GM23338 (cell line): ENCODE measurements at regions not wholly inside any gene's neighbourhood (a gene's known extent, or its start where the extent isn't known, plus 50 kb on each side); places are given as distances from the start of the nearest gene placed in this dataset.

Source experiments
- CREB1 ChIP-seq: fragments of 250-450 bp; sonication (Bioruptor Pico); IDR thresholded peaks from 2 replicates; pipeline ENCODE4 v1.5.0; 2020; ENCODE audit warnings: low read depth, mild to moderate bottlenecking, moderate library complexity
- EZH2 ChIP-seq: fragments of 200-600 bp; sonication (generic); IDR thresholded peaks from one replicate; pipeline ENCODE4 v1.8.0; 2017; ENCODE audit warnings: antibody characterized with exemption, mild to moderate bottlenecking, low read depth; ENCODE audit not compliant: unreplicated experiment
- EZH2phosphoT487 ChIP-seq: fragments of 200-600 bp; sonication (generic); IDR thresholded peaks from one replicate; pipeline ENCODE4 v1.8.1; 2018; ENCODE audit warnings: antibody characterized with exemption; ENCODE audit not compliant: unreplicated experiment
- JUNB ChIP-seq: IDR thresholded peaks from one replicate; pipeline ENCODE4 v1.6.1; 2016; ENCODE audit warnings: antibody characterized with exemption; ENCODE audit not compliant: unreplicated experiment
- POLR2AphosphoS5 ChIP-seq: IDR thresholded peaks from 2 replicates; pipeline ENCODE4 v1.6.1; 2016; ENCODE audit warnings: antibody characterized with exemption, low read depth
- ZNF331 ChIP-seq: fragments of 250-450 bp; sonication (Bioruptor Pico); IDR thresholded peaks from 2 replicates; pipeline ENCODE4 v1.5.0; 2020; ENCODE audit warnings: low read depth, mild to moderate bottlenecking, moderate library complexity
- TF ChIP-seq, protein P1 (sequence below), 2 experiments: fragments of 200-600 bp in 1 of 2; sonication (generic) in 1 of 2; conservative IDR thresholded peaks; 2 replicates each; pipeline versions ENCODE4 v1.5.1 to v1.6.1; 2016 to 2017; ENCODE audit warnings: antibody characterized with exemption in 2 of 2, low read depth in 2 of 2, mild to moderate bottlenecking in 2 of 2, moderate library complexity in 1 of 2
- TF ChIP-seq, protein P2 (sequence below): IDR thresholded peaks from one replicate; pipeline ENCODE4 v1.6.1; 2018; ENCODE audit warnings: antibody characterized with exemption; ENCODE audit not compliant: unreplicated experiment
- TF ChIP-seq, protein P3 (sequence below): IDR thresholded peaks from 2 replicates; pipeline ENCODE4 v1.6.1; 2016; ENCODE audit warnings: antibody characterized with exemption
- TF ChIP-seq, protein P4 (sequence below): fragments of 250-450 bp; sonication (Bioruptor Pico); IDR thresholded peaks from 2 replicates; pipeline ENCODE4 v1.5.0; 2020; ENCODE audit warnings: mild to moderate bottlenecking, moderate library complexity

DNA sequence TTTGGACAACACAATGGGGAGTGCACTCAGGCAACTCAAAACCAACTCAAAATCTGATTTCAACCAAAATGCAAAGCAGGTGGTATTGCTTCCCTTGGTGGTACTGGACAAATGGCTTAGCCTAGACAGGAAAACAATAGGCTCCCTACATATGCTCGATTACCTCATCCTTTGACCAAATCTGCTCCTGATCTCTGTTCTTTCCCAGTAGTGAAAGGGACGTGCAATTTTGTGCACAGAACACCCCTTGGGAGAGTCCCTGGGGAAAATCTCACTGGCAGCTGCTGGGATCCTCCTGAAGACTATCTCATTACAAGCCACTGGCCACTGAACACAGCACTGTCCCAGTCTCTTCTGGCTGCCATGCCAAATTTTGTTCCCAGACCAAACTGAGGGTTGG lies 149.2 kb upstream of the VSTM2A start:
- no peak for TF ChIP-seq EZH2phosphoT487
- TF ChIP-seq JUNB, result no peak
- TF ChIP-seq, protein P1, sequence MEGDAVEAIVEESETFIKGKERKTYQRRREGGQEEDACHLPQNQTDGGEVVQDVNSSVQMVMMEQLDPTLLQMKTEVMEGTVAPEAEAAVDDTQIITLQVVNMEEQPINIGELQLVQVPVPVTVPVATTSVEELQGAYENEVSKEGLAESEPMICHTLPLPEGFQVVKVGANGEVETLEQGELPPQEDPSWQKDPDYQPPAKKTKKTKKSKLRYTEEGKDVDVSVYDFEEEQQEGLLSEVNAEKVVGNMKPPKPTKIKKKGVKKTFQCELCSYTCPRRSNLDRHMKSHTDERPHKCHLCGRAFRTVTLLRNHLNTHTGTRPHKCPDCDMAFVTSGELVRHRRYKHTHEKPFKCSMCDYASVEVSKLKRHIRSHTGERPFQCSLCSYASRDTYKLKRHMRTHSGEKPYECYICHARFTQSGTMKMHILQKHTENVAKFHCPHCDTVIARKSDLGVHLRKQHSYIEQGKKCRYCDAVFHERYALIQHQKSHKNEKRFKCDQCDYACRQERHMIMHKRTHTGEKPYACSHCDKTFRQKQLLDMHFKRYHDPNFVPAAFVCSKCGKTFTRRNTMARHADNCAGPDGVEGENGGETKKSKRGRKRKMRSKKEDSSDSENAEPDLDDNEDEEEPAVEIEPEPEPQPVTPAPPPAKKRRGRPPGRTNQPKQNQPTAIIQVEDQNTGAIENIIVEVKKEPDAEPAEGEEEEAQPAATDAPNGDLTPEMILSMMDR (conservative IDR thresholded peaks at IDR 0.05; ENCODE audit: low read depth in 2 of 2), result no peak
- TF ChIP-seq, protein P2, sequence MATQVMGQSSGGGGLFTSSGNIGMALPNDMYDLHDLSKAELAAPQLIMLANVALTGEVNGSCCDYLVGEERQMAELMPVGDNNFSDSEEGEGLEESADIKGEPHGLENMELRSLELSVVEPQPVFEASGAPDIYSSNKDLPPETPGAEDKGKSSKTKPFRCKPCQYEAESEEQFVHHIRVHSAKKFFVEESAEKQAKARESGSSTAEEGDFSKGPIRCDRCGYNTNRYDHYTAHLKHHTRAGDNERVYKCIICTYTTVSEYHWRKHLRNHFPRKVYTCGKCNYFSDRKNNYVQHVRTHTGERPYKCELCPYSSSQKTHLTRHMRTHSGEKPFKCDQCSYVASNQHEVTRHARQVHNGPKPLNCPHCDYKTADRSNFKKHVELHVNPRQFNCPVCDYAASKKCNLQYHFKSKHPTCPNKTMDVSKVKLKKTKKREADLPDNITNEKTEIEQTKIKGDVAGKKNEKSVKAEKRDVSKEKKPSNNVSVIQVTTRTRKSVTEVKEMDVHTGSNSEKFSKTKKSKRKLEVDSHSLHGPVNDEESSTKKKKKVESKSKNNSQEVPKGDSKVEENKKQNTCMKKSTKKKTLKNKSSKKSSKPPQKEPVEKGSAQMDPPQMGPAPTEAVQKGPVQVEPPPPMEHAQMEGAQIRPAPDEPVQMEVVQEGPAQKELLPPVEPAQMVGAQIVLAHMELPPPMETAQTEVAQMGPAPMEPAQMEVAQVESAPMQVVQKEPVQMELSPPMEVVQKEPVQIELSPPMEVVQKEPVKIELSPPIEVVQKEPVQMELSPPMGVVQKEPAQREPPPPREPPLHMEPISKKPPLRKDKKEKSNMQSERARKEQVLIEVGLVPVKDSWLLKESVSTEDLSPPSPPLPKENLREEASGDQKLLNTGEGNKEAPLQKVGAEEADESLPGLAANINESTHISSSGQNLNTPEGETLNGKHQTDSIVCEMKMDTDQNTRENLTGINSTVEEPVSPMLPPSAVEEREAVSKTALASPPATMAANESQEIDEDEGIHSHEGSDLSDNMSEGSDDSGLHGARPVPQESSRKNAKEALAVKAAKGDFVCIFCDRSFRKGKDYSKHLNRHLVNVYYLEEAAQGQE, result no peak
- TF ChIP-seq EZH2, result no peak
- TF ChIP-seq CREB1 (CRISPR knock-in tag), result no peak
- TF ChIP-seq POLR2AphosphoS5, result no peak
- no peak for TF ChIP-seq ZNF331 (CRISPR knock-in tag)
- TF ChIP-seq, protein P3, sequence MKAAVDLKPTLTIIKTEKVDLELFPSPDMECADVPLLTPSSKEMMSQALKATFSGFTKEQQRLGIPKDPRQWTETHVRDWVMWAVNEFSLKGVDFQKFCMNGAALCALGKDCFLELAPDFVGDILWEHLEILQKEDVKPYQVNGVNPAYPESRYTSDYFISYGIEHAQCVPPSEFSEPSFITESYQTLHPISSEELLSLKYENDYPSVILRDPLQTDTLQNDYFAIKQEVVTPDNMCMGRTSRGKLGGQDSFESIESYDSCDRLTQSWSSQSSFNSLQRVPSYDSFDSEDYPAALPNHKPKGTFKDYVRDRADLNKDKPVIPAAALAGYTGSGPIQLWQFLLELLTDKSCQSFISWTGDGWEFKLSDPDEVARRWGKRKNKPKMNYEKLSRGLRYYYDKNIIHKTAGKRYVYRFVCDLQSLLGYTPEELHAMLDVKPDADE, result no peak
- TF ChIP-seq, protein P4, sequence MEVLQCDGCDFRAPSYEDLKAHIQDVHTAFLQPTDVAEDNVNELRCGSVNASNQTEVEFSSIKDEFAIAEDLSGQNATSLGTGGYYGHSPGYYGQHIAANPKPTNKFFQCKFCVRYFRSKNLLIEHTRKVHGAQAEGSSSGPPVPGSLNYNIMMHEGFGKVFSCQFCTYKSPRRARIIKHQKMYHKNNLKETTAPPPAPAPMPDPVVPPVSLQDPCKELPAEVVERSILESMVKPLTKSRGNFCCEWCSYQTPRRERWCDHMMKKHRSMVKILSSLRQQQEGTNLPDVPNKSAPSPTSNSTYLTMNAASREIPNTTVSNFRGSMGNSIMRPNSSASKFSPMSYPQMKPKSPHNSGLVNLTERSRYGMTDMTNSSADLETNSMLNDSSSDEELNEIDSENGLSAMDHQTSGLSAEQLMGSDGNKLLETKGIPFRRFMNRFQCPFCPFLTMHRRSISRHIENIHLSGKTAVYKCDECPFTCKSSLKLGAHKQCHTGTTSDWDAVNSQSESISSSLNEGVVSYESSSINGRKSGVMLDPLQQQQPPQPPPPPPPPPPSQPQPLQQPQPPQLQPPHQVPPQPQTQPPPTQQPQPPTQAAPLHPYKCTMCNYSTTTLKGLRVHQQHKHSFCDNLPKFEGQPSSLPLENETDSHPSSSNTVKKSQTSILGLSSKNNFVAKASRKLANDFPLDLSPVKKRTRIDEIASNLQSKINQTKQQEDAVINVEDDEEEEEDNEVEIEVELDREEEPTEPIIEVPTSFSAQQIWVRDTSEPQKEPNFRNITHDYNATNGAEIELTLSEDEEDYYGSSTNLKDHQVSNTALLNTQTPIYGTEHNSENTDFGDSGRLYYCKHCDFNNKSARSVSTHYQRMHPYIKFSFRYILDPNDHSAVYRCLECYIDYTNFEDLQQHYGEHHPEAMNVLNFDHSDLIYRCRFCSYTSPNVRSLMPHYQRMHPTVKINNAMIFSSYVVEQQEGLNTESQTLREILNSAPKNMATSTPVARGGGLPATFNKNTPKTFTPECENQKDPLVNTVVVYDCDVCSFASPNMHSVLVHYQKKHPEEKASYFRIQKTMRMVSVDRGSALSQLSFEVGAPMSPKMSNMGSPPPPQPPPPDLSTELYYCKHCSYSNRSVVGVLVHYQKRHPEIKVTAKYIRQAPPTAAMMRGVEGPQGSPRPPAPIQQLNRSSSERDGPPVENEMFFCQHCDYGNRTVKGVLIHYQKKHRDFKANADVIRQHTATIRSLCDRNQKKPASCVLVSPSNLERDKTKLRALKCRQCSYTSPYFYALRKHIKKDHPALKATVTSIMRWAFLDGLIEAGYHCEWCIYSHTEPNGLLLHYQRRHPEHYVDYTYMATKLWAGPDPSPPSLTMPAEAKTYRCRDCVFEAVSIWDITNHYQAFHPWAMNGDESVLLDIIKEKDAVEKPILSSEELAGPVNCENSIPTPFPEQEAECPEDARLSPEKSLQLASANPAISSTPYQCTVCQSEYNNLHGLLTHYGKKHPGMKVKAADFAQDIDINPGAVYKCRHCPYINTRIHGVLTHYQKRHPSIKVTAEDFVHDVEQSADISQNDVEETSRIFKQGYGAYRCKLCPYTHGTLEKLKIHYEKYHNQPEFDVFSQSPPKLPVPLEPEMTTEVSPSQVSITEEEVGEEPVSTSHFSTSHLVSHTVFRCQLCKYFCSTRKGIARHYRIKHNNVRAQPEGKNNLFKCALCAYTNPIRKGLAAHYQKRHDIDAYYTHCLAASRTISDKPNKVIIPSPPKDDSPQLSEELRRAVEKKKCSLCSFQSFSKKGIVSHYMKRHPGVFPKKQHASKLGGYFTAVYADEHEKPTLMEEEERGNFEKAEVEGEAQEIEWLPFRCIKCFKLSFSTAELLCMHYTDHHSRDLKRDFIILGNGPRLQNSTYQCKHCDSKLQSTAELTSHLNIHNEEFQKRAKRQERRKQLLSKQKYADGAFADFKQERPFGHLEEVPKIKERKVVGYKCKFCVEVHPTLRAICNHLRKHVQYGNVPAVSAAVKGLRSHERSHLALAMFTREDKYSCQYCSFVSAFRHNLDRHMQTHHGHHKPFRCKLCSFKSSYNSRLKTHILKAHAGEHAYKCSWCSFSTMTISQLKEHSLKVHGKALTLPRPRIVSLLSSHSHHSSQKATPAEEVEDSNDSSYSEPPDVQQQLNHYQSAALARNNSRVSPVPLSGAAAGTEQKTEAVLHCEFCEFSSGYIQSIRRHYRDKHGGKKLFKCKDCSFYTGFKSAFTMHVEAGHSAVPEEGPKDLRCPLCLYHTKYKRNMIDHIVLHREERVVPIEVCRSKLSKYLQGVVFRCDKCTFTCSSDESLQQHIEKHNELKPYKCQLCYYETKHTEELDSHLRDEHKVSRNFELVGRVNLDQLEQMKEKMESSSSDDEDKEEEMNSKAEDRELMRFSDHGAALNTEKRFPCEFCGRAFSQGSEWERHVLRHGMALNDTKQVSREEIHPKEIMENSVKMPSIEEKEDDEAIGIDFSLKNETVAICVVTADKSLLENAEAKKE (CRISPR knock-in tag), result no peak
